ENCODE measurements at regions not wholly inside any gene's neighbourhood (a gene's known extent, or its start where the extent isn't known, plus 50 kb on each side); places are given as distances from the start of the nearest gene placed in this dataset.

DNA sequence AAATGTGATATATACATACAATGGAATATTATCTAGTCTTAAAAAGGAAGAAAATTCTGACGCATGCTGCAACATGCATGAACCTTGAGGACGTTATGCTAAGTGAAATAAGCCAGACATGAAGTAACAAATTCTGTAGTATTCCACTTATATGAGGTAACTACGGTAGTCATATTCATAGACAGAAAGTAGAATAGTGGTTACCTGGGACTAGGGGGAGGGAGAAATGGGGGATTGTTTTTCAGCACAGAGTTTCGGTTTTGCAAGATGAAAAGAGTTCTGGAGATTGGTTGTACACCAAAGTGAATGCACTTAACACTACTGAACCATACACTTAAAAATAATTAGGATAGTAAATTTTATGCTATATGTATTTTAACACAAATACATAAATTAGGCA lies 192.3 kb upstream of the FOXN2 start:
- Histone ChIP-seq H3K36me3 (ENCODE audit: control insufficient read depth in 1 of 2, insufficient read depth in 2 of 2, low read depth in 1 of 2, low read length in 2 of 2) (no peaks in the 10 kb centered on the region), H4K8ac (ENCODE audit: low read length) (no peak overlapping the region), H3K4ac (ENCODE audit: low read depth in 1 of 2, low read length in 2 of 2) (no peak overlapping the region), H3K9ac (ENCODE audit: low read length) (no peak overlapping the region), H2AK5ac (ENCODE audit: low read length, severe bottlenecking) (no peak overlapping the region), H2AFZ (ENCODE audit: low read depth, low read length) (no peak overlapping the region), H3K18ac (ENCODE audit: low read depth in 1 of 2, low read length in 2 of 2) (no peak overlapping the region), H3K27ac (ENCODE audit: low read length, poor library complexity, severe bottlenecking) (no peak overlapping the region), H3K9me3 (ENCODE audit: control insufficient read depth, low read length) (no peaks in the 10 kb centered on the region), H3K4me2 (ENCODE audit: low read length, poor library complexity, severe bottlenecking) (no peak overlapping the region), H2BK12ac (ENCODE audit: low read length in 2 of 2) (no peak overlapping the region), H3K27me3 (ENCODE audit: control insufficient read depth in 1 of 2, insufficient read depth in 1 of 2, low read length in 2 of 2) (no peaks in the 10 kb centered on the region), H3K79me1 (replicated peaks; ENCODE audit: low read length, poor library complexity, severe bottlenecking) (no peaks in the 10 kb centered on the region), H3K14ac (ENCODE audit: low read length in 2 of 2) (no peak overlapping the region), H2BK120ac (ENCODE audit: low read depth, low read length) (no peak overlapping the region), H3K23ac (ENCODE audit: low read length in 2 of 2) (no peak overlapping the region), H3K4me1 (ENCODE audit: control insufficient read depth, insufficient read depth, low read depth, low read length) (no peaks in the 10 kb centered on the region), H3K4me3 (ENCODE audit: insufficient read depth in 1 of 2, low read depth in 1 of 2, low read length in 2 of 2) (no peak overlapping the region), H4K91ac (ENCODE audit: low read length) (no peak overlapping the region), H2BK15ac (ENCODE audit: low read depth, poor library complexity, severe bottlenecking) (no peak overlapping the region), H2BK5ac (ENCODE audit: low read depth, low read length, poor library complexity, severe bottlenecking) (no peak overlapping the region)
- WGBS: 94% methylated on average over 3 of the region's 4 CpGs
- no peak for DNase-seq

DNA sequence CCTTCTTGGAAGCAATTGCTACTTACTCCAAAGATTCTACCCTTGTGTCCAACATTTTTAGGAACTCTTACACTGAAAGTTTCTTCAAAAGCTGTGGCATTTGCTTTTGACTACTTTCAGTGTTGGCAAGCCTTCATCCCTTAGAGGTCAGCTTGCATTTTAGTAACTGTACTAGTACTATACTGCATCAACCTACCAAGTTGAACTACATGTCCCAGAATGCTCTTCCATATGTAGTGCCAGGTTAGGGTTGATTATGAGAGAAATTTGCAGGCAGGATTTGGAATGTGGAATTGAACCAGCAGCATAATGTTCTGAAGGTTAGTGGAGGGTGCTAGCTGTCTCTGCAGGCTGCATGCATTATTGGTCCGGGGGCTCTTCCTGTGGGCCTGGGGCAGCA lies 189.9 kb upstream of the FOXN2 start:
- no peaks in the 10 kb centered on the region for H3K9me3 ChIP-seq (ENCODE audit: control insufficient read depth, low read length)
- no peak overlapping the region for H4K8ac ChIP-seq (ENCODE audit: low read length)
- H3K4me1 ChIP-seq (ENCODE audit: control insufficient read depth, insufficient read depth, low read depth, low read length): no peaks in the 10 kb centered on the region
- no peak overlapping the region for H3K23ac ChIP-seq (ENCODE audit: low read length in 2 of 2)
- peaks cover 0 to 4% of the 10 kb centered on the region in 2 experiments for H3K27me3 ChIP-seq (ENCODE audit: control insufficient read depth in 1 of 2, insufficient read depth in 1 of 2, low read length in 2 of 2)
- H3K4ac ChIP-seq (ENCODE audit: low read depth in 1 of 2, low read length in 2 of 2): no peak overlapping the region
- no peak overlapping the region for H3K27ac ChIP-seq (ENCODE audit: low read length, poor library complexity, severe bottlenecking)
- H4K91ac ChIP-seq (ENCODE audit: low read length): no peak overlapping the region
- no peak overlapping the region for H2BK5ac ChIP-seq (ENCODE audit: low read depth, low read length, poor library complexity, severe bottlenecking)
- no peak overlapping the region for H3K4me2 ChIP-seq (ENCODE audit: low read length, poor library complexity, severe bottlenecking)
- H2AK5ac ChIP-seq (ENCODE audit: low read length, severe bottlenecking): no peak overlapping the region
- H3K18ac ChIP-seq (ENCODE audit: low read depth in 1 of 2, low read length in 2 of 2): no peak overlapping the region
- no peak overlapping the region for H2BK15ac ChIP-seq (ENCODE audit: low read depth, poor library complexity, severe bottlenecking)
- H3K36me3 ChIP-seq (ENCODE audit: control insufficient read depth in 1 of 2, insufficient read depth in 2 of 2, low read depth in 1 of 2, low read length in 2 of 2): no peaks in the 10 kb centered on the region
- no peak overlapping the region for H3K14ac ChIP-seq (ENCODE audit: low read length in 2 of 2)
- no peak overlapping the region for H3K4me3 ChIP-seq (ENCODE audit: insufficient read depth in 1 of 2, low read depth in 1 of 2, low read length in 2 of 2)
- no peak for DNase-seq
- H2BK12ac ChIP-seq (ENCODE audit: low read length in 2 of 2): no peak overlapping the region
- WGBS: 100% methylated on average over 1 of the region's 1 CpG
- no peaks in the 10 kb centered on the region for H3K79me1 ChIP-seq (replicated peaks; ENCODE audit: low read length, poor library complexity, severe bottlenecking)
- no peak overlapping the region for H2AFZ ChIP-seq (ENCODE audit: low read depth, low read length)
- no peak overlapping the region for H2BK120ac ChIP-seq (ENCODE audit: low read depth, low read length)
- no peak overlapping the region for H3K9ac ChIP-seq (ENCODE audit: low read length)

DNA sequence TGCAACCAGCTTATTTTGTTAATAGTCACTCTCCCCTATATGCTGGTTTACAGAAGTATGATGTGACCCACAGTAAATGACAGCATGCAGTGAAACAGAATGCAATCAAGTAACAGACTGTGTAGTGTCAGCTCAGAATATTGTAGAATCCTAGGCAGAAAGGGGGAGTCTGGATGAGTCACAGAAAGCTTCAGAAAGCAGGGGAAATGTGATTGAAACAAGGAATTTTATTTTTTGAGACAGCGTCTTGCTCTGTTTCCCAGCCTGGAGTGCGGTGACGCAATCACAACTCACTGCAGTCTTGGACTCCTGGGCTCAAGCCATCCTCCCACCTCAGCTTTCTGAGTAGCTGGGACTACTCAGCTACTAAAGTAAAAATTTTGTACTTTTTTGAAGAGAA lies 188.3 kb upstream of the FOXN2 start:
- no peak overlapping the region for H3K27ac ChIP-seq (ENCODE audit: low read length, poor library complexity, severe bottlenecking)
- no peak overlapping the region for H4K91ac ChIP-seq (ENCODE audit: low read length)
- no peak overlapping the region for H2BK15ac ChIP-seq (ENCODE audit: low read depth, poor library complexity, severe bottlenecking)
- no peaks in the 10 kb centered on the region for H3K36me3 ChIP-seq (ENCODE audit: control insufficient read depth in 1 of 2, insufficient read depth in 2 of 2, low read depth in 1 of 2, low read length in 2 of 2)
- WGBS: 69% methylated on average over 3 of the region's 3 CpGs
- DNase-seq: peak; percentile 73
- no peak overlapping the region for H3K14ac ChIP-seq (ENCODE audit: low read length in 2 of 2)
- H3K27me3 ChIP-seq (ENCODE audit: control insufficient read depth in 1 of 2, insufficient read depth in 1 of 2, low read length in 2 of 2): peaks cover 0 to 4% of the 10 kb centered on the region in 2 experiments
- no peak overlapping the region for H3K4me3 ChIP-seq (ENCODE audit: insufficient read depth in 1 of 2, low read depth in 1 of 2, low read length in 2 of 2)
- no peak overlapping the region for H3K4ac ChIP-seq (ENCODE audit: low read depth in 1 of 2, low read length in 2 of 2)
- no peak overlapping the region for H2BK5ac ChIP-seq (ENCODE audit: low read depth, low read length, poor library complexity, severe bottlenecking)
- H3K18ac ChIP-seq (ENCODE audit: low read depth in 1 of 2, low read length in 2 of 2): no peak overlapping the region
- no peak overlapping the region for H2BK120ac ChIP-seq (ENCODE audit: low read depth, low read length)
- no peaks in the 10 kb centered on the region for H3K4me1 ChIP-seq (ENCODE audit: control insufficient read depth, insufficient read depth, low read depth, low read length)
- H2AK5ac ChIP-seq (ENCODE audit: low read length, severe bottlenecking): no peak overlapping the region
- H3K23ac ChIP-seq (ENCODE audit: low read length in 2 of 2): no peak overlapping the region
- H2AFZ ChIP-seq (ENCODE audit: low read depth, low read length): no peak overlapping the region
- peak overlapping the region in 1 of 2 experiments; percentile 66 for H2BK12ac ChIP-seq (ENCODE audit: low read length in 2 of 2)
- no peak overlapping the region for H3K4me2 ChIP-seq (ENCODE audit: low read length, poor library complexity, severe bottlenecking)
- H4K8ac ChIP-seq (ENCODE audit: low read length): no peak overlapping the region
- no peaks in the 10 kb centered on the region for H3K79me1 ChIP-seq (replicated peaks; ENCODE audit: low read length, poor library complexity, severe bottlenecking)
- H3K9me3 ChIP-seq (ENCODE audit: control insufficient read depth, low read length): no peaks in the 10 kb centered on the region
- no peak overlapping the region for H3K9ac ChIP-seq (ENCODE audit: low read length)

DNA sequence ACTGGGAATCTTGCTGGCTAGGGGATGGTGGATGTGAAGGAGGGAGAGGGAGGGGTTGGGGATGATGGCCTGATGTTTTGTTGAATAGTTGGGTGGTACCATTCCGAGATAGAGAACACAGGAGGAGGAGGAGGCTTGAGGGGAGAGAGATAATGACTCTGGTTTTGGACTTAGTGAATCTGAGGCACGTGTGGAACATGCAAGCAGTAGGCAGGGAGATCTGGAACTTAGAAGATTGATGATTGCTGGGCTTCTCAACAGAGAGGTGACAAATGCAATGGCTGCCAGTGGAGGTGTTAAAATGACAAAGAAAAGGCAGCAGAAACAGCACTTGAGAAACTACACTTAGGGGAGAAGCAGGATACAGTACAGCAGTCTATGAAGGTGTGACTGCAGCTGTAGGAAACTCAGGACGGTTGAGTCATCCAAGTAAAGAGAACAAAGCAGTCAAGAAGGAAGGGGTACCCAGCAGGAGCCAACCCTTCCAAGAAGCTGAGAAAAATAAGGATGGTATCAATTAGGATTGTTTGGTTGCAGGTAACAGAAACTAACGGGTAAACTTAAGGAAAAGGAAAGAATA lies 186.8 kb upstream of the FOXN2 start:
- Histone ChIP-seq H2AFZ (ENCODE audit: low read depth, low read length) (no peak overlapping the region), H4K8ac (ENCODE audit: low read length) (no peak overlapping the region), H2AK5ac (ENCODE audit: low read length, severe bottlenecking) (no peak overlapping the region), H3K14ac (ENCODE audit: low read length in 2 of 2) (no peak overlapping the region), H3K9ac (ENCODE audit: low read length) (no peak overlapping the region), H2BK12ac (ENCODE audit: low read length in 2 of 2) (no peak overlapping the region), H3K79me1 (replicated peaks; ENCODE audit: low read length, poor library complexity, severe bottlenecking) (no peaks in the 10 kb centered on the region), H2BK120ac (ENCODE audit: low read depth, low read length) (no peak overlapping the region), H3K36me3 (ENCODE audit: control insufficient read depth in 1 of 2, insufficient read depth in 2 of 2, low read depth in 1 of 2, low read length in 2 of 2) (no peaks in the 10 kb centered on the region), H2BK5ac (ENCODE audit: low read depth, low read length, poor library complexity, severe bottlenecking) (no peak overlapping the region), H3K9me3 (ENCODE audit: control insufficient read depth, low read length) (no peaks in the 10 kb centered on the region), H3K27ac (ENCODE audit: low read length, poor library complexity, severe bottlenecking) (no peak overlapping the region), H3K23ac (ENCODE audit: low read length in 2 of 2) (no peak overlapping the region), H3K4me2 (ENCODE audit: low read length, poor library complexity, severe bottlenecking) (no peak overlapping the region), H4K91ac (ENCODE audit: low read length) (no peak overlapping the region), H3K27me3 (ENCODE audit: control insufficient read depth in 1 of 2, insufficient read depth in 1 of 2, low read length in 2 of 2) (peaks cover 0 to 4% of the 10 kb centered on the region in 2 experiments), H3K18ac (ENCODE audit: low read depth in 1 of 2, low read length in 2 of 2) (no peak overlapping the region), H3K4me1 (ENCODE audit: control insufficient read depth, insufficient read depth, low read depth, low read length) (no peaks in the 10 kb centered on the region), H3K4me3 (ENCODE audit: insufficient read depth in 1 of 2, low read depth in 1 of 2, low read length in 2 of 2) (no peak overlapping the region), H3K4ac (ENCODE audit: low read depth in 1 of 2, low read length in 2 of 2) (no peak overlapping the region), H2BK15ac (ENCODE audit: low read depth, poor library complexity, severe bottlenecking) (no peak overlapping the region)
- DNase-seq: no peak
- 46% methylated on average over 4 of the region's 4 CpGs for WGBS

All from mesenchymal stem cell (in vitro differentiated cells and primary cell).